Stimulated activated CD8-positive, alpha-beta memory T cell treated with anti-CD3 and anti-CD28 coated beads, Interleukin-2, amount 100 ng/mL, for 48 hours (primary cell): ENCODE measurements at regions not wholly inside any gene's neighbourhood (a gene's known extent, or its start where the extent isn't known, plus 50 kb on each side); places are given as distances from the start of the nearest gene placed in this dataset.

Experiments
- DNase-seq, 2 donors: peaks; one replicate each; pipeline ENCODE4 v3.0.0-alpha.2; 2020; ENCODE audit warnings: low read depth in 2 of 2

DNA sequence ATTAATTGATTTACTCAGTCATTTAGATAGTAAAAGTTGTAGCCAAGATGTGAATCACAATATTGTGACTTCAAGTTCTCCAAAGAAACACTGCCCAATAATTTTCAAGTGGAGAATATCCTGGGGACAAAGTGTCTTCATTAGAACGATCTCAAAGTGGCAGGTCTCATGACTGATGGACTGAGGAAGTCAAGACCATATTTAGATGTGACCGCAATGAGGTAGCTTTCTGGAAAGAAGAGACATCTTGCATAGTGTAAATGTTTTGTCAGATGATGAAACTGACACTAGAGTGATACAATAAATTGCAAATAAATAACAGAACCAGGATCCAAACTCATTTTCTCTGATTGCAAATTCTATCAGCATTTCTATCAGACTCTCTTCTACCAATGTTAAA lies 1476.9 kb downstream of the EFNB2 start:
- DNase-seq, result no peak

DNA sequence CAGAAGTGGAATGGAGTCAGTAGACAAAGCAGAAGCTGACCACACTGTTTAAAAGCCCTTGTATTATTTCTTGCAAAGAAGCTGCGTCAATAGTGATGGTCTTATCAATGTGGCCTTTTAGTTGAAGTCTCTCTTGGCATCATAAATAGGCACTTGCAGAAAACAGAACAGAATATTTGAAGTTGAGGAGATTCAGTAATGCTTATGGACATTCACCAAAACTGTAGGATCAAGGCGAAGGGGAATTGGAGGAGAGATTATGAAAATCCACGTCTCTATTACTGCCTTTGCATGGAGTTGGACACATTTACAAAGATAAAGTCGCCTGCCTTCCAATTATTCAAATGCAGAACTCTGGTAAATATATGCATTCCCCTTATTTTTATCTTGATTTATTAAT lies 1482.8 kb downstream of the EFNB2 start:
- no peak for DNase-seq

DNA sequence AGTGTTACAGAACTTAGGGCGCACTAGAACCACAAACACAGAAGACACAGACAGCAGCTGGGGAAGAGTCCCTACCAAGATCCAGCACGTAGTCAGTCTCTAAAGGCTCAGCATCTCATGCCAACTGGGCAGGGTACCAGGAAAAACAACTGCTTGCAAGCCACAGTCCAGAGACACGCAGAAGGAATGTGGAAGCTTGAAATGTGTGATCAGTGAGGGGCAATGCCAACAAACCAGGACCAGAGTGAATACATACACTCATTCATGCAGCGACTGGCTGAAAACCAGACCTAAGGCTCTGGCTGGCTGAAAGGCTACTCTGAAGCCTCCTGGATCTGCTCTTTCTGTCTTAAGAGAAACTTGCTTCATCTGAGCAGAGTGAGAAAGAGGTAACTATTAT lies 1484.8 kb downstream of the EFNB2 start:
- no peak for DNase-seq

DNA sequence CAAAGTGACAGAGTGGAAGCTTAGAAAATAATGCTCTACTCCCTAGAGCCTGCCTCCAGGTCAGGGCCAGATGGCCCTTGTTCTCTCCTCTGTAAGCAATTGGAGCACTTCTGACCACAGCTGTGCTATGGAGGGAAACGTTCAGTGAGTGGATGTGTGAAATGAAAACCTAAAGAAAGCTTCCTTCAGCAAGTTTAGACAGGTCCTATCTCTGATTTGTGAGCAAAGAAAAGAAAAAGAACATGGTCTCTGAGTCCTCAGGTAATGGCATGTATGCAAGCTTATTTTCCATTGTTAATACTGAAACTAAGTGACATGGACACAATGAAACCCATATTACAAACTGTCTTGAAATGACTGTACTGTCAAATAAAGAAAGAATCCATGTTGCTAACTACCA lies 1486.8 kb downstream of the EFNB2 start:
- no peak for DNase-seq

DNA sequence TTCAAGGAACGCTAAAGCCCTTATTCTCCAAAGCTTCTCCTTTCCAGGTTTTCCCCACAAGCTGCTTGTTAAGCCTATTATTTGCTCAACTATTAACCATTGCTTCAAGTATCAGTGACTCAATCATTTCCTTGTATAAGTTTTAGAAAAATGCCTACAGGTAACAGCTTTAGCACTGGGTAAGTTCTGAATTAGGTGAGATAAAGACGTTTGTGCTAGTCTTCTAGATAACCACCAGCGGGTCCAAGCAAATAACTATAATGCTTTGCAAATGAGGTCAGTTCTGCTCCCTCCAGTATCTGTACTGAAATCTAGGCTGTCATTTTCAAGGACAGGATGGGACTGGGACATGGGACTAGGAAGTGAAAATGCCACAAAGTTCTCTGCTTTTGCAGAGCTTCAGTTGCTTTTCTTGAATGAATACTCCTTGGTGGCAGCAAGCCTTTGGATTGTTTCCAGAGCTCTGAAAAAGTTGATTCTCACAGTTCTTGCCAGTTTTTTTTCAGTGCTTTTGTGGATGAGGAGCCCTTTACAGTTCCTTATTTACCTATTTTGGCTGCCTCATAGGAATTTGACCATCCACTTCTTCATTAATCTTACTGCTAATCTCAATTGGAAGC lies 1487.7 kb downstream of the EFNB2 start:
- no peak for DNase-seq

DNA sequence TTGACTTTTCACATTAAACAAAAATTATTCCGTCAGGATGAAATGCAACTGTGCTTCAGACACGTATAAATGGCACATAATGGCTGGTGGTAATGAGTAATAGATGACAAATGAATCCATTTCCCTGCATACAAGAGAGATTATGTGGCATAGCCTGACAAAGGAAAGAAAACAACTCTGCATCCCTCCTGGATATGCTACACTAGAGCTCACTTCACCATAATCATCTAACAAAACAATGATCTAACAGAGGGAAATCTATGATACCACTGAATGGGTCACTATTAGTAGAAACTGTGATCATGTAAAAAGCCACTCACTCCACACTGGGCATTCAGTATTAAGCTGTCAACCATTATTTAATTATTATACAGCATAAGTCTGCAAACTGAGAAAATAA lies 1498.4 kb downstream of the EFNB2 start:
- DNase-seq, result no peak

DNA sequence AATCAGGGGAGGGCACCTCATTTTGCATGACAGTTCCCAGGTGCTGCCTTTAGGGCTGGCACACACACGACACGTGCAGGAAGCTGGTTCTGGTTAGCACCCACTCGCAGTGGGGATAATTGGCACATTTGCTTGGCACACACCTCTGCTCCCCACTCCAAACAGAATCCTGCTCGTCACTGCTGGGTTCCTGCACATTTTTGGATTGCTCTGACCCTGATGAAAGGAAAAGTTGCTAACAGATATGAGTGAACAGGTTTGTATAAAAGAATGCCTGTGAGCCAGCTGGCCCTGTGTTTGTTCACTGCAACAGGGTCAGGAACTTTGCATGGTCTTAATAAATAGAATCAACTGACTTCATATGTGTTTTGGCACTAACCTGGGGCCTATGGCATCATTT lies 1500.4 kb downstream of the EFNB2 start:
- no peak for DNase-seq

DNA sequence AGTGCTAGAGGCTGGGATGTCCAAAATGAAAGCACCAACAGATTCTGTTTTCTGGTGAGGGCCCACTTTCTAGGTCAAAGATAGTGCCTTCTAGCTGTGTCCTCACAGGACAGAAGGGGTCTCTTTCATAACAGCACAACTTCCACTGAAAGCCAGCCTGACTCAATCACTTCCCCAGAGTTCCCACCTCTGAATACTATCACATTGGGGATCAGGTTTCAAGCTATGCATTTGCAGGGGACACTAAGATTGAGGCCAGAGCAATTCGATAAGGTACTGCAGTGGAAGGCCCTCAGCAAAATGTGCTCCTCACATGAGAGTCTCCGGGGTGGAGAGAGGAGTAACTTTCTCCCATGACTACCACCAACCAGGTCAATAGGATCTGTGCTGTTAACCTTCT lies 1501.5 kb downstream of the EFNB2 start:
- no peak for DNase-seq

DNA sequence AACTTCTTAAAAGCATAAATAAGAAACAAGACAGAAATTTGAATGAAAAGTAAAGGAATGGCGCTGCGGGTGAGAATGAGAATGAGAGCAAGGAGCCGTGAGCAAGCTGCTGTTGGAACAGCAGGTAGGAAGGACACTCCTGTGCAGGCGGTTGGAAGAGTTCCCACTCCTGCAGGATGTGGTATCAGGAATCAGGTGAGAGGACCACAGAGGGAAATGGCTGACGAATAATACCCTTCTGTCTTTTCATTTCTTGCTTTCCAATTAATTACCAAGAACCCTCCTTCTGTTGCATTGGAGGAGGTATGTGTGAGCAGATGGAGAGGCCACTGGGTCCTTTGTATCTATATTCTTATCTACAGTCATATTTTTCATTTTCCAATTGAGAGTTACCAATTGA lies 1504.2 kb downstream of the EFNB2 start:
- no peak for DNase-seq

DNA sequence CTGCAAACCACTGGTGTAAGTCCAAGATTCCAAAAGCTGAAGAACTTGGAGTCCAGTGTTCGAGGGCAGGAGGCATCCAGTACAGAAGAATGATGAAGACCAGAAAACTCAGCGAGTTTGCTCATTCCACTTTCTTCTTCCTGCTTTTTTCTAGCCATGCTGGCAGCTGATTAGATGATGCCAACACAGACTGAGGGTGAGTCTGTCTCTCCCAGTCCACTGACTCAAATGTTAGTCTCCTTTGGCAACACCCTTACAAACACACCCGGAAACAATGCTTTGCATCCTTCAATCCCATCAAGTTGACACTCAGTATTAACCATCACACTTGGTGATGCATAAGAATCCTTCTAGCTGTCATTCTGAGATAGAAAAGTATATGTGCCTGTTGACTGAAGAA lies 1504.6 kb downstream of the EFNB2 start:
- DNase-seq, result no peak

DNA sequence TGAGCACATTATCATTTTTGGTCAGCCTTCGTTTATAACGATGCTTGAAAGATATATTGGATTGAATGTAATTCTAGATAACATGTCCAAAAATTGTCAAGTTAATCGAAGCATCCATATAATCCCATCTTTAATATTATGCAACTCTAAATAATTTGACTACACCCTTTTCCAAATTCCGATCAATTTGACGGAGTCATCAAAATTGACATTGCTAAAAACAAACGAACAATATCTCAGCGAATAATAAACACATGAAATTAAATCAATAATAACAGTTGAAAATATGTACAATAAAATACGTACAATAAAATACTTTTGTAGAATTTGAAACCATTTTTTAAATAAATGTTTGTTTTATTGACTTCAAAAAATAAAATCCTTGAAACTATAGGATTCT lies 1516.4 kb downstream of the EFNB2 start:
- no peak for DNase-seq

DNA sequence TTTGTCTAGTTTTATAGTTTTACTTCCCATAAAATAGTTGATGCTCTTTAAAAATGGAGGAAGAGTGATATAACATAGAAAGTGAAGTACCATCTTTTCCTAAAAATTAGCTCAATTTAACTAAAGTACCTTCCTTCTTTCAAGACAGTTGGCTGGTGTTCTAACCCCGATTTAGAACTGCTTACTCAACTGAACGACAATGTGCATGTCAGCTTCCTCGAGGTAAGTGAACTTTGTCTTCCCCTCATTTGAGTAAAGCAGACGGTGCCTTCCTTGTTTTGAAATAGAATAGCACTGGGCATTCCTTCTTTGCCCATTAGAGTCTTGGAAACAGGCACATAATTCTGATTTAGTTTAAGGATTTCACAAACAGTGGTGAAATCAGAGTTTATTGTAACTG lies 1519.2 kb downstream of the EFNB2 start:
- no peak for DNase-seq

DNA sequence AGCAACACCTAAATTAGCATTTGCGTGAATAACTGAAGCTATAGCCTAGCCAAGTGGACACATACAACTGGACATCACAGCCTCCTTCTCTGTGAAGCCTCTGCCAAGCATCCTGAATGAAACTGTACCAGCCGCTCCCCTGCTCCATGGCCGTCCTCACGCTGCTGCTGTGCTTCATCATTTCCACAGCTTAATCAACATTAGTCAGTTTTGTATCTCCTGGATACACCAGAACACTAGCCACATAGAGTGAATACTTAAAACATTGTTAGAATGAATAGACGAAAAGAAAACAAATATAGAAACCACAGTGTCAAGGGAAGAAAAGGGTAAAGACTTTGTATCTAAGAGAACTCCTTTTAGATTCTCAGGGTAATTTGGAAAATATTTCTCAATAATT lies 1526.9 kb downstream of the EFNB2 start:
- DNase-seq, result no peak

DNA sequence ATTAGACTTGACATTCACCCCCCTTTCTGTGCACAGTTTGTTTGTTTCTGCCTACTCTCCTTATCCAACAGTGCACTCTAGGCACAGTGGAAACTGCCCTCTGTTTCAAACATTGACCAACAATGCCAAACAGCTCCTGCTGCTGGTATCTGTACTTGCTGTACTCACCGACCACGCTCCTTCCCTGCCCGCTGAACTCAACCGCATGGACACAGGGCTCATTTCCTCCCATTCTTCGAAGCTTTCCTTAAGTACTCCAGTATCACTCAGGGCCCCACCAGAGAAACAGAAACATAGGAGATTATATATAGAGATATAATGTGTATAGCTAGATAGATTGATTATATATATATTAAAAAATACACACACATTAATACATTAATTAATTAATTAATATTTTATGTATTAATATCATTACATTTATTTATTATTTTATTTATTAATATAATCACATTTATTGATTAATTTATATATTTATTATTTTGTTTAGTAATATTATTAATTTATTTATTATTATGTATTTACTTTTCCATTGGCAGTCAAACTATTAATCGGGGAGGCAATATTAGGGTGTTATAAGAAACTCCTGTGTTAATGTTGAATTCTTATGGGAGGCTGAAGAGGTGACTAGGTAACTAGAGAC lies 1528.2 kb downstream of the EFNB2 start:
- no peak for DNase-seq

DNA sequence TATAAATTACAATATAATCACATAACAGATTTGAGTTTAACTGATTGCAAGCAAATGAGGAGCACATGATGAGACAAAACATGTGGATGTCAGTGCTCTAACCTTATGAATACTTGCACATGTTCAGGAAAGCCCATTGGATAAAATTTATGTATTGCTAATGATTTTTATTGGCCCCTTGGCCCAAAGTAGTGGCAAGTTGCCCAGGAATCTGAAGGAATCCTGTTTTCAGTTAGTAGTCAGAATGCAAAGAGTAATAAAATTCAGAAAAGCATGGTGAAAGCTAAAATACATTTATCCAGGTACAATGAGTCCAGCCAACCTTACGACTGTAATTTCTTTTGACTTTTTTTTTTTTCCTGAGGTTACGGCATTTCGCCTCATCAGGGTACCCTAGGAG lies 1539.4 kb downstream of the EFNB2 start:
- DNase-seq, result no peak

DNA sequence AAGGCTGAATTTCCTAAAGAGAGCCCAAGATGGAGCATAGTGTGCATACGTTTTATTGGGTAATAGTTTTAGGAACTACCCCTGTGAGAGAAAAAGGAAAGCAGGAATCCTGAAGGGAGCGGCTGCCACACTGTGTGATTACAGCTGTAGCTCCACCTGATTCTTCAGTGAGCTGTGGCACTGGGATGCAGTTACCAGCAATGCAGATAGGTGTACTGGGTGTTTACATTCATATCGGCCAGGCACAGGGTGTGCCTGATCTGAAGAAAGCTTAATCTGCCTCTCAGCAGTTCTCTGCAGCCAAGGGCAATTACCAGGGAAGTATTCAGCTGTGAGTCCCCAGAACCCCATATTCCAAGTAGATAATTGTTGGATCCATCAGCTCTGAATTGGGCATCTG lies 1541.8 kb downstream of the EFNB2 start:
- no peak for DNase-seq

DNA sequence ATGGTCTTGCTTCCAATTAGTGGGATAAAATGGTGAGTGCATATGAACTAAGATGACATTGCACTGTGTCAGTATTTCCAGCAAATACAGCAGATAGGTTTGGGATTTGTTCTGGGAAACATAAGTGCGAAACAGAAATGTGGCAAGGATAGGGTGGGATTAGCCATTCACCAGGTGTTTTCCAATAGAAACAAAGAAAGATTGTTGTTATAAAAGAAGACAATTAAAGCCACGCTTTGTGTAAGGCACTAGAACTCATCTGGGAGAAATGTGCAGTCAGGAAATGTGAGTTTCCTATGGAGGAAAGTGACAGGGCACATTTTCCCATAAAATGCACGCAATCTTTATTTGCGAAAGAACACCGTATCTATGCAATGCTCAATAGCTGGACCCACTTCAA lies 1547.8 kb downstream of the EFNB2 start:
- DNase-seq, result no peak

DNA sequence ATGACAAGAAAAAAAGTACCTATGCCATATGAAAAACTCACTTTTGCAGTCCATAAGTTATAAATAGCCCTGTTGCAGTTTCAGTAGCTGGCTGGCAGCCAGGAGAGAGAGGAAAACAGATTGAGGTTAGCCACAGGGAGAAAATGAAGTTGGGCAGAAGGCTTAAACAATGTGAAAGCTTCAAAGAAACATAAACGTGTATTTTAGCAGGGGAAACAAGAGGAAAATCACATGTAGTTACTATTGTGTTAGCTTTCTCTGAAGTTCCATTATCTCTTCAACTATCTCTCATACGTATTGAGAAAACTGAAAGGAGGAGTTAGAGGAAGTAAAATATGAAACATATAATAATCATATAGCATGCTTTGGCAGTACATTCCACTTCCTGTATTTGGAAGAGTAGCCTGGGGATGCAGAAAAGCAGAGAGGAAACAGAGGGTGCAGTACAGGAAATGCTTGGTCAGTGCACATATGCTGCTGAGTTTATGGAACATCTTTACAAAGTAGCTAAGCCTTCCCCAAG lies 1551.1 kb downstream of the EFNB2 start:
- DNase-seq, result peak in 1 of 2 donors; percentile 14

DNA sequence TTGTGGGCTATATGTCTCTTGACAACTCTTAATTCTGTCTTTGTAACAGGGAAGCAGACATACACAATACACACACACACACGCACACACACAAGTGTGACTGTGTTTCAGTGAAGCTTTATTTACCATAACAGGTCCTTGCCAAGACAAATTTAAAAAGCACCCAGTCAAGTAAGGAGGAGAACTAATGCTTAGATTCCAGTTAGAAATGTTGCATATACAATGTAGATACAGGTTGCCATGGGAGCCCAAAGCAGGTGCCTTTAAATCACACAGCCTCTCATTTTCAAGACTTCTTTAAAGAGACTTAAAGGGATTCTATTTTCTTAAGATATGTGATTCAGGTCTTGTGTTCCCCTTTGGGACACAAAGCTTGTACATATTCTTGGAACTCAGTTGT lies 1551.9 kb downstream of the EFNB2 start:
- no peak for DNase-seq

DNA sequence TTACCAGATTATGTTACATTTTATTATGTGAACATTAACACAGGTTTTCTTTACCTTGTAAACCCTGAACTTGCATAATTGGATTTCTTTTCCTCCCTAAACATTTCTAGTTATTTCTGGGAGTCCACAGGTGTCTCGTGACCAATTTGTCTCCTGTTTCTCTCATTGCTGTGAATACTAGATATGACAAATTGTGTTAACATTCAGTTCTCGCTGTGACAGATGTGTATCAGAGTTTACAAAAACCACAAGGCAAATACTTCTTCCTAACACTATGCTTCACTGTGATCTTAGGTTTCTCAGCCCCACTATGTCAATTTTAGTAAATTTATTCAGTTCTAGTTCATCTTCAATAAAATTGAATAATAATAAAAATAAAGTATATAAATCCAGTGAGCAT lies 1554.9 kb downstream of the EFNB2 start:
- DNase-seq, result no peak

DNA sequence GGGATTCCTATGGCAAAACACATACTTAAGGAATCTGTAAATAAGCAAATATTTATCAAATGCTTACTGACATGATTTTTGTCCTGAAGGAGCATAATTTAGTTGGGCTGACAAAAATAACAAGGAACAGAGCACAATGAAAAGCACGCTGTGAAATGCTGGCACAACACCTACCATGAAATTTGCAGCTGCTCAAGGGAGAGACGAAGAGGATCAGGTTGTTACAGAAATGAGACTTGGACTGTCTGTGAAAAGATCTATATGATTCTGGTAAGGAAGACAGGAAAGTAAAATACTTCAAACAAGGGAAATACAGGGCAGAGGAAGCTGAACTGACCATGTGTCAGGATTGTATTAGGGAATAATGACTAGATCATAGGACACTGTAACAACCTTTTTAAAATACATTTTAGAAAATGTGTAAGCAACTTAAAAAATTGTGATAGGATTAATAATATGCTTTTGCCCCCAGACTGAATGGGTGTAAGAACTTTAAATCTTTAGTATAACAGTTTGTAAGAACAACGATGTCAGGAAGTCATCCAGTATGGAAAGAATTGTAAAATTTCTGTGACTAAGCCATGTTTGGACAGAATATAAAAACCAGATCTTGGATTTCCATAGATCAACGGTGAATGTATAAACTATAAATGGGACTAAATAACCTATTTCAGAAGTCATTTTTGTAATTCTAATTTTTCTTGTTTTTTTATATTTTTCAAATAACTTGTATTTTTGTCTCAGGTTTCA lies 1556.0 kb downstream of the EFNB2 start:
- DNase-seq, result no peak

DNA sequence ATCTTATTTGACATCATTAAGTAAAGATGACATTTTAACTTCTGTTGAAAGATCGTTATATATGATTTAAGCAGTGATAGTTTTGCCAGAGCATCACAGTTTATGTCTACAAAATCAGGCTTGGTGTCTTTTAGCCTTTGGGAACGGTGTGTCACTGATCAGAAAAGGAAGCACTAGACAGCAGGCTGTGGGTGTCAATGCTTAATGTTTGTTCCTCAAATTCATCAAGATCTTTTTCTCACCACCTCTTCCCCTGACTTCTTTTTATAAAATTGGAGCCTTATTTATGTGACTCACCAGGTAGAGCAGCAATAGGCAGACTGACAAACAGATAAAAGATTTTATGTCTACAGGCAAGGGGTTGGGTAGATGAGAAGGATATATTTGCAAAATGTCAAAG lies 1558.5 kb downstream of the EFNB2 start:
- DNase-seq, result no peak

DNA sequence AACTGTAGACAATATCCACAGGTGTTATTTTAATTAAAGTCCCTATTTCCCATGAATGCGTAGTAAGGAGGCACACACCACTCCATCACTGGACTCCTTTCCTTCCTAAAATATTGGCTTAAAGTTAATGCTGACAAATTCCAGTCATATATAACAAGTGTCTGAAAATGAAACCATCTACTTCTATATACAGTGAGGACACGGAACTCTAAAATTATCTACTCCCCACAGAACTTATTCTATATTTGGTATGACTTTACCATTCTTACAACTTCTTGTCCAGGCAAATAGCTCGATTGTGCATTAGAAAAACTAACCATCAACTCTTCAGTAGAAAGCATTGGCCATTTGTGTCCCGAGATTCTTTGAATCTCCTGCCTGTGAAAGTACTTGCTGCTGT lies 1560.2 kb downstream of the EFNB2 start:
- no peak for DNase-seq
